ENCODE measurements at regions not wholly inside any gene's neighbourhood (a gene's known extent, or its start where the extent isn't known, plus 50 kb on each side); places are given as distances from the start of the nearest gene placed in this dataset.
A peak's percentile ranks its signal among the peaks of the same experiment; 100 is the strongest.

DNA sequence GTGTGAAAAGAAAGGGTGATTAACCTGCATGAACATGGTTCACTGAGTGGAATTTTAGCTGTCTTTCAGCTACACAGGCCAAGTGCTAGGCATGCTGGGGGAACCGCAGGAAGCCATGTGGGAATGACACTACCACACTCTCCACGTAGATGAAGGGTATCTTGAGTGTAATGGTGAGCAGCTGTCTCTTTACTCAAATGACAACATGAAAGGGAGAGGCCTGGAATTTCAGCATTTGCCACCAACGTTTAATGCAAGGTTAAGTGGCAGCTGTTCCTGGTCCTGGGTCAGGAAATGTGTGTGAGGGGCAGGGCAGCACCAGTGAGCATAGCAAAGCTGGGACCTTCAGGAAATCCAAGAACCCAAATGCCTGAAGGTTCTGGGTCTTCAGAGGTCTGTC, 588.4 kb downstream of the SLC4A3 start:
- no peak for DNase-seq (ENCODE audit: low read depth in 2 of 2)

DNA sequence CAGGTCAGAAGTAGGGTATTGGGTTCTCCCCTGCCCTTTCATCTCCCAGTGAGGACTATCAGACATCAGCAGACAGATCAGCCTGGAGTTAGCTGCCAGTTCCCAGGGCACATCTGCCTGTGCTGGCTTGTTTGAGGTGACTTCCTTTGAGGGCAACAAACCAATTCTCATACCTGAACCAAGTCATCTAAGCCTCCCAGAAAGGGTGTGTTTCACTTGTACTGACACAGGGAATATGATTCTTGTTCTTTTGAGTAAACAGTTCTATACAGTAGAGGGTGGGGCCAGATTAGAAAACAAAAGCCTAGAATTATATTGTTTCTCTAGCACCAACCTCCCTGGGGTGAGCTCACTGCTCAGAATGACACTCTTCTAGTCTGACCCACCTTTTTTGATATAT, 591.9 kb downstream of the SLC4A3 start:
- DNase-seq (ENCODE audit: low read depth in 2 of 2), result no peak

- no peak for DNase-seq (ENCODE audit: low read depth in 2 of 2)
Observed at GRCh38 chr2:220220009-220220408, 592.6 kb downstream of the SLC4A3 start.

GRCh38 chr2:220221992-220222391, 594.6 kb downstream of the SLC4A3 start:
- no peak for DNase-seq (ENCODE audit: low read depth in 2 of 2)

GRCh38 chr2:220224691-220225543, 597.5 kb downstream of the SLC4A3 start:
- DNase-seq (ENCODE audit: low read depth in 2 of 2), result peak; percentile 78 to 83

GRCh38 chr2:220226076-220226475, 598.6 kb downstream of the SLC4A3 start:
- no peak for DNase-seq (ENCODE audit: low read depth in 2 of 2)

DNA sequence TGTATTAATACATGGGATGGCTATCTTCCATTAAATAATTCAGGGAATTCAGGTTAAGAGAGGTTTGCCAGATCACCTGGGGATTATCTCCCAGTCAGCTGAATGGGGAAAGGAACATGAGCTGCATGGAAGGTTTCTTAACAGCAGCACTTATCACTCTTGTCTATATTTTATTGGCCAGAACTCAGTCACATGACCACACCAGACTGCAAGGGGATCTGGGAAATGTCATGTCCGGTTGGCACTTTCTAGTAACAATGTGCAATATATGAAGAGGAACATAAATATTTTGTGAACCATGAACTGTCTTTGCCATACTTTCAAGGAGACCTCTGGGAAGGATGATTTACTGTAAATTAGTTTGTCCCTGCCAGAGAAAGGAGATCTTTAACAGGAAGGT, 599.1 kb downstream of the SLC4A3 start:
- no peak for DNase-seq (ENCODE audit: low read depth in 2 of 2)

- peak; percentile 83 to 84 for DNase-seq (ENCODE audit: low read depth in 2 of 2)
Observed at GRCh38 chr2:220227266-220227920, 600.0 kb downstream of the SLC4A3 start.

DNA sequence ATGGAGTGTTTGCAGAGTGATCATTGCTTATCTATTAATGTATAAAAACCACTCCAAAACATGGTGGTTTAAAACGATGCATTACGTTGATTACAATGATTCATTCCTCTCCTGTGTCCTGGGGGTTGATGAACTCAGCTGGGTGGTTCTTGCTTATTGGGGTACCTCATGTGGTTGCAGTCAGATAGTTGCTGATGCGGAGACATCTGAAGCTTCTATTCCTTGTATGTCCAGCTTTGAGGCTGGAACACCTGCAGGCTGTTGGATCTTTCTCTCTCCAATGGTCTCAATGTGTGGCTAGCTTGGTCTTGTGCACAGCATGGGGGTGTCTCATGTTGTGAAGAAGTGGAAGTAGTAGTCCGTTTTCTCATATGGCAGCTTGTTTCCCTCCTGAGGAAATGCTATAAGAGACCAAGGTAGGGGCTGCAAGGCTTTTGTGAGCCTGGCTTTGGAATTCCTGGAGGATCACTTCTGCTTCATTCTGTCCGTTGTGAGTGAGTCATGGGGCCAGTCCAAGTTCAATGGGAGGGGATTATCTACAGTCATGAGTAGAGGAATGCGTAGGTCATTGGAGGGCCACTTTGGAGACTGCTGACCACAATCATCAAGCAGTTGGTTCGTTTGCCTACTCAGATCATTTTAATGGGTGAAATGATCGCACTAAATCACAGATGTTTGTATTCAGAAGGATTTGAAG, 601.0 kb downstream of the SLC4A3 start:
- DNase-seq (ENCODE audit: low read depth in 2 of 2), result peak; percentile 88 to 90

DNA sequence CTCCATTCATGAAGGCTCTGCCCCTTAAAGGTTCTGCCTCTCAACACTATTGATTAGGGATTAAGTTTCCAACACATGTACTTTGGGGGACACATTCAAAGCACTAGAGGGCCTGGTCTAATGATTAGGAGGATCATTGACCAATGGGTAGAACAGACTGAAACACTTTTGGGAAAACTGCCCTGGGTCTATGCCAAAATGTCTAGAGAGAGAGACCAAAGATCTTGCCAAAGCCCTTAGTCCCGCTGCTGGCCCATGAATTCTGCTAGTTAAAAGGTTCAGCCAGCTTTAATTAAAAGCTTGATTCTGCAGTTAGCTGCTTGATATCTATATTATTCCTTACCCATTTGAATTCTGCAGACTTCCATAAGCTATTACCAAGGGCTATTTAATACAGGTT, 613.2 kb downstream of the SLC4A3 start:
- no peak for DNase-seq (ENCODE audit: low read depth in 2 of 2)

DNA sequence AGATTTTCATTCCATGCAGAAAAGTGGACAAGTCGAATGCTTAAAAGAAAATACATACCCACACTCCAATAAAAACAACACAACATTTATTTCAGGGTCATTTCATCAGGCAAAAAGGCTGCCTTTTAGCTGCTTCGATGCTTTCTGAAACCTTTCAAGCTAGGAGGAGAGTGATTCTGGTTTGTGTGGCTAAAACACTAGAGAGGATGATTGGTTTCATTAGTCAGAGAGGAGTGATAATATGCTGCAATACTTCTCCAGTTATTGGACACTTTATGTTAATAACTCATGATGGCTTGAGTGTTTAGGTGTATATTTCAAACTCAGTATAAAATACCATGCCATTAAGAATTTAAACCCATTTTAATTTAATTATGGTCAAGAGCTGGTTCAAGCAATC, 614.0 kb downstream of the SLC4A3 start:
- DNase-seq (ENCODE audit: low read depth in 2 of 2), result no peak

- DNase-seq (ENCODE audit: low read depth in 2 of 2), result no peak
Observed at GRCh38 chr2:220243571-220243970, 616.1 kb downstream of the SLC4A3 start.

- DNase-seq (ENCODE audit: low read depth in 2 of 2), result no peak
Observed at GRCh38 chr2:220246386-220246785, 619.0 kb downstream of the SLC4A3 start.

DNA sequence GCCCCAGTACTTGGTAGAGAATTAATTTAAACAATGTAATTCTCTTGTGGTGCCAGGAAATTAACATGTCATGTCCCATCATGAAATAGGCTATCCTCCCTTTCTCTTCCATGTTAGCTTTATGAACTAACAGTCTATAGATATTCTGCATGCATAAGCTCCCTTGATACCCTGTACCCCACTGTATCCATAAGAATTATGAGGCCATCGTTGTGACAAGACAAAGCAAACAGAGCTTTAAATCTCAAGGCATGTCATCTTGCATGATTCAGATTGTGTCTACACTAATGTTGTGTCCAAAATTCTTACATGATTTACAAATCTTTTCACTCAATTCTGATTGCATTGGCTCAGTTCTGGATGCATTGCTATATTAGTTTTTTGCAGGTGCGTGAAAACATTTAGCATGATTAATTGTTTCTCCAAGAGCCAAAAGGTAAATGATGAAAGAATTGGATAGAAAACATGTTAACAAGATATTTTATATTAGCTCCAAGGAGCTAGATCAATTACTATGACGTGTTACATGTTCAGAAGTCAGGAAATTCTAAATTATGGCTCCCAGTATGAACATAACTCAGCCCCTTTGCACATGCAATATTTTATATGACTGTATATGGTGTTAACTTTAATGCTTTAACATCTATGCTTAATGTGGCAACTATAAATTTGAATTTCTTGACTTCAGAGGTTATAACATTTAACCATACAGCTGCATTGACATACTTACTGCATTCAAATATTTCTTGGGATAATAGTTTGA, 620.3 kb downstream of the SLC4A3 start:
- no peak for DNase-seq (ENCODE audit: low read depth in 2 of 2)

DNA sequence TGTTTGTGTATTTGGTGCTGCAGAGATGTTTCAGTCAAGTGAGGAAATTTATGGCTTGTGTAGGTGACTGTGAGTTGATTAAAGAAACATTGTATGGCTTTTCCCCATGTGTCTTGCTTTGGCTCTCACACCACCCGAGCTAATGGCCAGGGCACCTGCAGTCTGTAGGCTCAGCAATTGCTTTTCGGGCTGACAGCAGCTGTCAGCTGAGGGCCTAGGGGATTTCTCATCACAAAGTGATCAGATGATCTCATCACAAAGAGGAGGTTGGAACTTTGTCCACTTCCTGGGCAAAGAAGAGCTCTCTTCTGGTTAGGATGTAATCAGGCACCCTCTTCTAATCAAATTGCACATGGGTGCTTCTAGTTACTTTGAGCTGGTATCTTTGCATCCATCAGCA, 632.2 kb downstream of the SLC4A3 start:
- DNase-seq (ENCODE audit: low read depth in 2 of 2), result no peak

DNA sequence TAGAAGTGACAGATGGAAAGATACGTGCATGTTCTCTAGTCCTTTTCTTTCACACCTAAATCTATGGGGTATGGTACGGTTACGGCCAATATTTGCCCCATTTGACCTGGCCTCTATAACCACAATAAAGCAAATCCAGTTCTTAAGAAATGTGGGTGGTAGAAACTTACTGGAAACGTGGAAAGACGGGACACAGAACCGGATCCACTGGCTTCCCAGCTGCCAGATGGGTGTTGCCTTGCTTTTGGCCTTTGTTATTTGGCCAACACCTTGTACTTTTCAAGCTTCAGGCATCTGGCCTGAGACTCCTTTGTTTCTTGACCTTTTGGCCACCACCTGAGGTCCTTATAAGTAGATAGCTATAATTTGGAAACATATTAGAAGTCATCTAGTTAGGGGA, 635.9 kb downstream of the SLC4A3 start:
- DNase-seq (ENCODE audit: low read depth in 2 of 2), result no peak

GRCh38 chr2:220269367-220269766, 641.9 kb downstream of the SLC4A3 start:
- no peak for DNase-seq (ENCODE audit: low read depth in 2 of 2)

- DNase-seq (ENCODE audit: low read depth in 2 of 2), result no peak
Observed at GRCh38 chr2:220270481-220271070, 643.1 kb downstream of the SLC4A3 start.

- no peak for DNase-seq (ENCODE audit: low read depth in 2 of 2)
Observed at GRCh38 chr2:220272656-220273055, 645.2 kb downstream of the SLC4A3 start.

GRCh38 chr2:220273082-220273481, 645.7 kb downstream of the SLC4A3 start:
- no peak for DNase-seq (ENCODE audit: low read depth in 2 of 2)

DNA sequence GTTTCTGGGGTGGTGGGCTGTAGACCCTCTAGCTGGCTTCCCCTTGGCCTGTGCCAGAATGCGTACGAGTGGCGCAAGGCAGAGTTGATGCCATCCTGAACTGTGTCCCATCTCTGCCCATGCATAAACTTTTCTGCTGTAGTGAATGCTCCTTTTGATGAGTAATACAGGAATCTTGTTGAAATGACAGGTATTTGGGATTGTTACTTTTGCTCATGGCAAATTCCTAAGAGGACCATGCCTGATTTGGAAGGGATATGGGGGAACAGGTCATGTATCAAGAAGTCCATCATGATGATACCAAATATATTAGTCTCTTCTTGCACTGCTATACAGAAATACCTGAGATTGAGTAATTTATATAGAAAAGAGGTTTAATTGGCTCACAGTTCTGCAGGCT, 648.0 kb downstream of the SLC4A3 start:
- DNase-seq (ENCODE audit: low read depth in 2 of 2), result no peak

All from fibroblast of skin of left quadriceps (primary cell).